ENCODE measurements at regions not wholly inside any gene's neighbourhood (a gene's known extent, or its start where the extent isn't known, plus 50 kb on each side); places are given as distances from the start of the nearest gene placed in this dataset.
"Not testable (repeated sequence)": the region's sequence is repeated elsewhere in the genome, so short reads cannot be mapped to it uniquely, and the experiment has no call there.

DNA sequence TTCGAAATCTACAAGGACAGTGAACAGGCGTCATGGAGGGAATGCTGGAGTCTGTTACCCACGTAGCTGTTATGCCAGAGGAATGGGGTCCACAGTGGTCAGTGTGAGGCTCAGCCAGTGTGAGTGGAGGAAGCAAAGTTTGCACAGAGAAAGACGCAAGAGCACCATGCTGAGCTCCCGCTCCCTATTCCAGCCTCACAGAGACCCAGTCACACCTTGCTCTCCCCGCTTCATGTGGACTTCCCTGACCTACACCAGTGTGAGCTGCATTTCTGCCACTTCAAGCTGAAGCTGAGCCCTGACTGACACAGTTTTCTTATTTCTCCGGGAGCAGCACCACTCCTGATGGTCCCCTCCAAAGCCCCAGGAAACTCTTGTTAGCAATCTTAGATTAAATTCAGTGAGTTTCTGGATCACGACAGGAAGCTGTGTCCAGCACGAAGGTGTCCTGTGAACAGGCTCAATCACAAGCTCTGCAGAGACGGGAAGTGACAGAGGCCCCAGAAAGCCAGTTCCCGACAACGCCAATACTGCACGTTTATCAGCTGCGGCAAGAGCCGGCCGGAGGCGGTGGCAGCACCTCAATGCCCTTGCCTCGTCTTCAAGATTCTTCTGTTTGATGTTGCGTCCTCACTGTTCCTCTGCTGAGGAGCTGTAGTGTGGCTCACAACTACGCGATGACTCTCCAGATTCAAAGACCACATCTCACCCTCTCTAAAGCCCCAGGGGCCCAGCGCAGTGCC is 356.7 kb downstream of the ADGRD1 start:
- H3K4me1 Mint-ChIP-seq (ENCODE audit: low read depth); H3K27ac Mint-ChIP-seq; H3K27me3 Mint-ChIP-seq (ENCODE audit: low read depth); H3K9me3 Mint-ChIP-seq; H3K36me3 Mint-ChIP-seq (ENCODE audit: low read depth); H3K4me3 Mint-ChIP-seq: not testable (repeated sequence)

GRCh38 chr12:131311279-131311722 is 357.6 kb downstream of the ADGRD1 start:
- not testable (repeated sequence) for H3K9me3 Mint-ChIP-seq; H3K4me1 Mint-ChIP-seq (ENCODE audit: low read depth); H3K27ac Mint-ChIP-seq; H3K4me3 Mint-ChIP-seq; H3K36me3 Mint-ChIP-seq (ENCODE audit: low read depth); H3K27me3 Mint-ChIP-seq (ENCODE audit: low read depth)

GRCh38 chr12:131311764-131312163 is 358.1 kb downstream of the ADGRD1 start:
- H3K27ac Mint-ChIP-seq = no peak overlapping the region
- H3K27me3 Mint-ChIP-seq (ENCODE audit: low read depth) = no peaks in the 10 kb centered on the region
- H3K36me3 Mint-ChIP-seq (ENCODE audit: low read depth) = no peaks in the 10 kb centered on the region
- no peak overlapping the region for H3K4me3 Mint-ChIP-seq
- H3K9me3 Mint-ChIP-seq = no peaks in the 10 kb centered on the region
- peaks cover 3% of the 10 kb centered on the region for H3K4me1 Mint-ChIP-seq (ENCODE audit: low read depth)

DNA sequence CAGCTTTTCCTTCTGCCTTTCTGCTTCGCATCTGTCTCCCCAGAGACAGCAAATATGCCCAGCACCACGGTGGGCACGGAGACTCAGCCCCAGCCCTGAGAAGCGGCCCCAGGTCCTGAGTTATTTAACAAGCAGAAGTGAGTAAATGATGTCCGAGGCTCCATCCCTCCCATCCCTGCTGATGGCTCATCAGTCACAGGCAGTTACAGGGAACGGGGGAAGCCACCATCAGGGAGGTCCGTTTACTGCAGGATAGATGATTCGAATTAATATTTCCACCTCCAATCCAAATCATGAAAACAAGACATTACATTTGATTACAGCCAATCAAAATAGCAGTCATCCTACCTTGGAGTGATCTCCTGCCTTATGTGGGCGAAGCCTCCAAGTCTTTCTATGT is 358.7 kb downstream of the ADGRD1 start:
- not testable (repeated sequence) for H3K4me1 Mint-ChIP-seq (ENCODE audit: low read depth); H3K4me3 Mint-ChIP-seq; H3K9me3 Mint-ChIP-seq

DNA sequence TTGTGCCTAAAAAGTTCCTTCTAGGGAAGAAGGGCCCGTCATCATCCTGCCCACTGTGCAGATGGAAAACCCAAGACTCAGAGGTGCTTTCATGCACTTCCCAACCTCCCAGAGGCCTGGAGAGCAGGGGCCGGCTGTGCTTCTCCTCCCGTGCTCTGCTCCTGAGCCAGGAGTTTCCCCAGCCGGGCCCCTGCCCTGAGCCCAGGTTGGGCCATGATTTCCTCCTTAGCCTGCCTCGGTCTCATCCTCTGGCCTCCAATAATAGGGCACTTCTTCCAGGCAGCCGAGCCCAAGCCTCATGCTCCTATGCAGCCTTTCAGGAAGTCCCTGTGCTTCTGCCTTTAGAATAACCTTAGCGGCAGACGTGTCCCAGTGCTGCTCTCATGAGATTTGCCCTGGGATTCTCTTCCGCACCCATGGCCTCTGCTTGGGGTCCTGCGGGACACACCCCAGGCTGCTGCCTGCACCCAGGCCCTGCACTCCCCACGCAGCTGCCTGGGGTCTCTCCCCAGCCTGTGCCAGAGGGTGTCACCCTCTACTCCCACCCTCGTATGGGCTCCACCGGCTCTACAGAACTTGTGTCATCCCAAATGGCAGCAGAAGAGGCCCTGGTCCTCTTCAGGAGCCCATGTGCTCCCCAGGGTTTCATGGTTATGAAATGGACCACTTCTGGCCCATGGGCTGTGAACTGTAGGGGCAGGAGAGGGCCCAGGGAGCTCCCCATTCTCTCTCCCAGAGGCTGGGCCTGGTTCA is 359.3 kb downstream of the ADGRD1 start:
- Mint-ChIP-seq H3K27ac (no peak overlapping the region), H3K27me3 (ENCODE audit: low read depth) (no peaks in the 10 kb centered on the region), H3K36me3 (ENCODE audit: low read depth) (no peaks in the 10 kb centered on the region)

More for the DNA sequence above, 358.7 kb downstream of the ADGRD1 start:
- H3K36me3 Mint-ChIP-seq (ENCODE audit: low read depth); H3K27ac Mint-ChIP-seq; H3K27me3 Mint-ChIP-seq (ENCODE audit: low read depth): not testable (repeated sequence)

DNA sequence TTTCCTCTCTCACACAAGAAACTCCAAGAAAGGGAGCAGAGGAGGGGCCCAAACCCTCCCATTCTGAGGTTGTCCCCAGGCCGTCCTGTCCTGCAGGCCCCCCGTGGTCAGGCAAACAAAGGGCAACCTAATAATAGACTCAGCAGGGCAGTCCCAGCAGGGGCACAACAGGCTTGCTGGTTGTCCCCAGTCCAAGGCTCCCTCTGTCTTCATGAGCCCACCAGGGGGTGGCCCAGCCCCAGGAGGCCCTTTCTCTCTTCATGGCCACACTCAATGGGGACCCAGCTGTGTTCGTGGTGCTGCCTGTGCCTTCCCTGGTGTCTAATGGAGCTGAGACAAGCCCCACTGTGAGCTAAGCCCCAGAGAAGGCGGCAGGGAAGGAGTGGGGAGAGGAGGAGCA is 359.9 kb downstream of the ADGRD1 start:
- Mint-ChIP-seq H3K4me3 (no peak overlapping the region), H3K27ac (no peak overlapping the region), H3K36me3 (ENCODE audit: low read depth) (no peaks in the 10 kb centered on the region), H3K4me1 (ENCODE audit: low read depth) (peaks cover 3% of the 10 kb centered on the region), H3K9me3 (peaks cover 10% of the 10 kb centered on the region), H3K27me3 (ENCODE audit: low read depth) (no peaks in the 10 kb centered on the region)

More for the DNA sequence above, 359.3 kb downstream of the ADGRD1 start:
- Mint-ChIP-seq H3K4me1 (ENCODE audit: low read depth) (peaks cover 3% of the 10 kb centered on the region), H3K4me3 (no peak overlapping the region), H3K9me3 (peaks cover 4% of the 10 kb centered on the region)

GRCh38 chr12:131314524-131315090 is 360.9 kb downstream of the ADGRD1 start:
- Mint-ChIP-seq H3K27me3 (ENCODE audit: low read depth) (no peaks in the 10 kb centered on the region), H3K36me3 (ENCODE audit: low read depth) (no peaks in the 10 kb centered on the region), H3K27ac (no peak overlapping the region), H3K9me3 (peaks cover 18% of the 10 kb centered on the region), H3K4me3 (no peak overlapping the region), H3K4me1 (ENCODE audit: low read depth) (peaks cover 3% of the 10 kb centered on the region)

DNA sequence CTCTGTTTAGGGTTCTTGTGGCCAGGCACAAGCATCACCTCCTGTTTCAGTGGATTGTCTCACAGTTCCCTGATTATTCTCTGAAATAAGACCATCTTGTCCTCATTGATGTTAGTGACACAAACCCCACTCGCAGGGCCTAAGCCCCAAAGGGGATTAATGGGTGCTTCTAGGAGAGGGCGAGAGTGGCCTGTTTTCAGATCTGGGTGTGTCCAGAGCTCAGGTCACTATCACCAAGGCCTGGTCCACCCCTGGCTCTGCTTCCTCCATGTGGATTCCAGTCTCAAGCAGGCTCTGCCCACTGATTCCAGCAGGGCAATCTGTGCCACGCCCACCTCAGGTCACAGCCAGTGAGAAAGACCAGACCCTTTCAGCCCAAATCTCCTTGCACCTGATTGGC is 361.9 kb downstream of the ADGRD1 start:
- no peaks in the 10 kb centered on the region for H3K36me3 Mint-ChIP-seq (ENCODE audit: low read depth)
- peaks cover 20% of the 10 kb centered on the region for H3K9me3 Mint-ChIP-seq
- H3K4me1 Mint-ChIP-seq (ENCODE audit: low read depth) = peaks cover 3% of the 10 kb centered on the region
- no peaks in the 10 kb centered on the region for H3K27me3 Mint-ChIP-seq (ENCODE audit: low read depth)
- H3K4me3 Mint-ChIP-seq = no peak overlapping the region
- no peak overlapping the region for H3K27ac Mint-ChIP-seq

- Mint-ChIP-seq H3K36me3 (ENCODE audit: low read depth) (no peaks in the 10 kb centered on the region), H3K27ac (no peak overlapping the region), H3K4me1 (ENCODE audit: low read depth) (peaks cover 3% of the 10 kb centered on the region), H3K4me3 (no peak overlapping the region), H3K27me3 (ENCODE audit: low read depth) (no peaks in the 10 kb centered on the region), H3K9me3 (peaks cover 20% of the 10 kb centered on the region)
Measured at GRCh38 chr12:131316388-131316787, 362.7 kb downstream of the ADGRD1 start.

GRCh38 chr12:131318045-131318685 is 364.5 kb downstream of the ADGRD1 start:
- Mint-ChIP-seq H3K27ac (no peak overlapping the region), H3K4me3 (no peak overlapping the region), H3K4me1 (ENCODE audit: low read depth) (no peaks in the 10 kb centered on the region), H3K9me3 (peaks cover 20% of the 10 kb centered on the region), H3K27me3 (ENCODE audit: low read depth) (no peaks in the 10 kb centered on the region), H3K36me3 (ENCODE audit: low read depth) (no peaks in the 10 kb centered on the region)

- H3K4me3 Mint-ChIP-seq = no peak overlapping the region
- H3K4me1 Mint-ChIP-seq (ENCODE audit: low read depth) = no peaks in the 10 kb centered on the region
- no peaks in the 10 kb centered on the region for H3K27me3 Mint-ChIP-seq (ENCODE audit: low read depth)
- H3K36me3 Mint-ChIP-seq (ENCODE audit: low read depth) = no peaks in the 10 kb centered on the region
- H3K27ac Mint-ChIP-seq = no peak overlapping the region
- H3K9me3 Mint-ChIP-seq = peaks cover 20% of the 10 kb centered on the region
Measured at GRCh38 chr12:131321988-131322387, 368.3 kb downstream of the ADGRD1 start.

- not testable (repeated sequence) for H3K27ac Mint-ChIP-seq; H3K27me3 Mint-ChIP-seq (ENCODE audit: low read depth); H3K4me3 Mint-ChIP-seq; H3K36me3 Mint-ChIP-seq (ENCODE audit: low read depth); H3K4me1 Mint-ChIP-seq (ENCODE audit: low read depth)
- peaks cover 20% of the 10 kb centered on the region for H3K9me3 Mint-ChIP-seq
Measured at GRCh38 chr12:131322460-131322859, 368.8 kb downstream of the ADGRD1 start.

- Mint-ChIP-seq H3K27me3 (ENCODE audit: low read depth) (no peaks in the 10 kb centered on the region), H3K27ac (no peak overlapping the region), H3K9me3 (peaks cover 9% of the 10 kb centered on the region), H3K4me3 (no peak overlapping the region), H3K4me1 (ENCODE audit: low read depth) (no peaks in the 10 kb centered on the region), H3K36me3 (ENCODE audit: low read depth) (no peaks in the 10 kb centered on the region)
Measured at GRCh38 chr12:131323879-131324278, 370.2 kb downstream of the ADGRD1 start.

DNA sequence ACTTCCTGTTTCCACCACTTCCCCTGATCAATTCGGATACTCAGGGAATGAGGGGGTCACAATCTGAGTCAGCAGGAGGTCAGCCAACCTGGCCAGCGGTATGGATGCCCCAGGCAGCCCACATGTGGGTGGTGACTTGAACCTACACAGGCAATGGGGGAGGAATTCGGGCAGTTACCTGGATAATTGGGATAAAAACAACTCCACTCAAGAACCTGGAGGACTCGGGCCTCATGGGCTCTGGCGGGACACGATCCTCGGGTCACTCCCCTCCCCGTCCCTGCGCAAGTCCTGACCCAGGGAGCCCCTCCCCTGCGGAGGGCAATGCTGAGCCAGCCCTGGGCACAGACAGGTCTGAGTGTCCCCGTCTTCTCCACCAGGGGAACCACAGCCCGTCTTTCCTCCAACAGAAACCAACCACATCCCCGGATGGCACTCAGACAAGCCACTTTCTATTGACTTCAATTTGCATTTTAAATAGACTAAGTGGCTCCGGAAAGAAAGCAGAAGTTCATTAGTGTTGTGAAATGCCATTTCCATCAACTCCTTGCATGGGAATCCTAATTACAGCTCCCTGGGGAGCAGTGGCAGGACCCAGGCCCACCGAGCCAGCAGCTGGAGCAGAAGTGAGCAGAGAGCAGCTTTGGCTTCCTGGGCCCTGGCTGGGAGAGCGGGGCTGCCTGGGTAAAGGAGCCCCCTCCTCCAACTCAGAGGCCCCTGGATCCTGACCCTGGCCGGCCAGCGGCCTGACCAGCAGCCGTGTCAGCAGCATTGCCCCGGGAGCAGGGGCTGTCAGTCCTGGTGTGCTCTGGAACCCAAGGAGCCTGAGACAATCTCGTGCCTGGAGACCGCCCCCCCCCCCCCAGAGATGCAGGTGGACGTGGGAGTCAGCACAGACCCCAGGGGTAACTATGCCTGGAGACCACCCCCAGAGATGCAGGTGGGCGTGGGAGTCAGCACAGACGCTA is 374.1 kb downstream of the ADGRD1 start:
- Mint-ChIP-seq H3K9me3 (no peaks in the 10 kb centered on the region), H3K27ac (no peak overlapping the region), H3K4me1 (ENCODE audit: low read depth) (no peaks in the 10 kb centered on the region), H3K27me3 (ENCODE audit: low read depth) (no peaks in the 10 kb centered on the region), H3K4me3 (no peak overlapping the region), H3K36me3 (ENCODE audit: low read depth) (no peaks in the 10 kb centered on the region)

Data from T-helper 1 cell treated with Interleukin-12 subunit alpha and Interleukin-12 subunit beta and Interleukin-4 antibody, amounts not matched to agents 30 μg/mL and 1 μg/mL, for 36 hours (primary cell).